ENCODE measurements at regions not wholly inside any gene's neighbourhood (a gene's known extent, or its start where the extent isn't known, plus 50 kb on each side); places are given as distances from the start of the nearest gene placed in this dataset.

GRCh38 chr6:84500726-84501125, 263.7 kb downstream of the TBX18 start:
- H3K4me3 ChIP-seq, result no peak overlapping the region
- no peak overlapping the region for H3K27ac ChIP-seq
- intact Hi-C loops (cut with DNase I; ENCODE audit: low total_unique reads) (no loop called here), in situ Hi-C loops (cut with MboI; ENCODE audit: low sequenced_read_pairs in 4 of 4) (no loop called here)
- no peaks in the 10 kb centered on the region for H3K9me3 ChIP-seq
- no peak for TF ChIP-seq POLR2A (IDR thresholded peaks at IDR 0.05)
- no peak for TF ChIP-seq CTCF (IDR thresholded peaks at IDR 0.05 in 4 of 5, conservative IDR thresholded peaks at IDR 0.05 in 1 of 5)
- H3K36me3 ChIP-seq, result no peaks in the 10 kb centered on the region
- H3K27me3 ChIP-seq, result no peaks in the 10 kb centered on the region
- ATAC-seq, result no peak
- no peak for DNase-seq
- H3K4me1 ChIP-seq, result no peaks in the 10 kb centered on the region

DNA sequence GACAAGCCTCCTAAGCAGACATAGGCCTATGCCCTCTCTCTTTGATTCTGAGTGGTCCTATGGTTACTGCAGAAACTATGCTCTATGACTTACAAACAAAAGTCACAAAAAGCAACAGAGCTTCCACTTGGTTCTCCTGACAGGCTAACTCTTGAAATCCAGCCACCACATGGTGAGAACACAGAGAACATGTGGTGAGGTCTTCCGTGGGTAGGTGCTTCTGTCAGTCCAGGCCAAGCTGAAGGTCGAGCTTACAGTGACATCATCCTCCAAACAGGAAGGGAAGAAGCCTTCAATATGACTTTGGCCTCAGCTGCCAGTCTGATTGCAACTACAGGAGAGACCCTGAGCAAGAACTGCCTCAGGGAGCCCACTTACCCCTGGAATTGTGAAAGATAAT, 265.5 kb downstream of the TBX18 start:
- ATAC-seq (no peak), DNase-seq (no peak)
- H3K9me3 ChIP-seq, result no peaks in the 10 kb centered on the region
- no peaks in the 10 kb centered on the region for H3K27me3 ChIP-seq
- TF ChIP-seq POLR2A (IDR thresholded peaks at IDR 0.05) (no peak), CTCF (IDR thresholded peaks at IDR 0.05 in 4 of 5, conservative IDR thresholded peaks at IDR 0.05 in 1 of 5) (no peak)
- H3K4me3 ChIP-seq, result no peak overlapping the region
- H3K4me1 ChIP-seq, result no peaks in the 10 kb centered on the region
- in situ Hi-C loops (cut with MboI; ENCODE audit: low sequenced_read_pairs in 4 of 4), result no loop called here
- intact Hi-C loops (cut with DNase I; ENCODE audit: low total_unique reads), result no loop called here
- H3K27ac ChIP-seq, result no peak overlapping the region
- H3K36me3 ChIP-seq, result no peaks in the 10 kb centered on the region

DNA sequence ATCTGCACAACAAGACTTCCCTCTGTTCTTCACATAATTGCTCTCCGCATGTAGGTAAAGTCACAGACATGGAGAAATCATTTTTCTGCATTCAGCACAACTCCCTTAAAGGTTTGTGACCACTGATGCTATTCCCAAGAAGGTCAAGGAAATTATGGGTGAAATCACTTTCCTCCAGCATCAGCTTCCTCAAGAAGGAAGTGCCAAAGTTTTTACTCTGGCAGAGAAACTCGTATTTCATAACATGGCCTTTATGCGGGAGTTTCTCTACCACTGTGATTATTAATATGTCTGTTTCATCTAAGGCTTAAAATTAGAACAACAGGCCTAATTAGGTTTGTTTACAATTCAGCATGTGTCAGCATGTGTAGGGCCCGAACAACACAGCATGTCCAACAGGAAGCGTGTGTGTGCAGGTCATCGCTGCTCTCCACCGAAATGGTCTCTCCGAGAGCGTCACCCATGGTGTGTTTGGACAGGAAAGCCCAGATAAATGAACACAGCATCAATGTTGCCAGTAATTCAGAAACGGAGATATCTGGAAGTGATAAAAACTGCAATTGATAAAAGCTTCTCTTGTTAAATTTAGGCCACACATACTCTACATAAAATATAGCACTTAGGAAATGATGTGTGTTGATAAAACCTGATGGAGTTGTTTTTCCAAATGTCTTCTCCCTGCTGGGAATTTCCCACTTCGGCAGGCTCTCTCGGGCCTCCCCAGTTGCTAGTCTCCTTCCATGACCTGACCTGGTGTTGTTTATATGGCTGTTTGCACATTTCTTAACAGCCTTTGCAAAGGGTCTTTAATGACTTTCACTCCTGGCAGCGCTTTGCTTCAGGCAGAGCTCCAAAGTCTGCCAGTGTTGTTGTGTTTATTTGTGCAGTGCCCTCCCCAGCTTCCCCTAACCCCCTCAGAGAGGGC, 265.1 kb upstream of the CEP162 start:
- no peaks in the 10 kb centered on the region for H3K4me1 ChIP-seq
- ATAC-seq (no peak), DNase-seq (no peak)
- intact Hi-C loops (cut with DNase I; ENCODE audit: low total_unique reads) (no loop called here), in situ Hi-C loops (cut with MboI; ENCODE audit: low sequenced_read_pairs in 4 of 4) (no loop called here)
- no peak overlapping the region for H3K4me3 ChIP-seq
- H3K27ac ChIP-seq, result no peak overlapping the region
- H3K27me3 ChIP-seq, result no peaks in the 10 kb centered on the region
- H3K36me3 ChIP-seq, result no peaks in the 10 kb centered on the region
- TF ChIP-seq CTCF (IDR thresholded peaks at IDR 0.05 in 4 of 5, conservative IDR thresholded peaks at IDR 0.05 in 1 of 5), result no peak
- no peak for TF ChIP-seq POLR2A (IDR thresholded peaks at IDR 0.05)
- no peaks in the 10 kb centered on the region for H3K9me3 ChIP-seq

DNA sequence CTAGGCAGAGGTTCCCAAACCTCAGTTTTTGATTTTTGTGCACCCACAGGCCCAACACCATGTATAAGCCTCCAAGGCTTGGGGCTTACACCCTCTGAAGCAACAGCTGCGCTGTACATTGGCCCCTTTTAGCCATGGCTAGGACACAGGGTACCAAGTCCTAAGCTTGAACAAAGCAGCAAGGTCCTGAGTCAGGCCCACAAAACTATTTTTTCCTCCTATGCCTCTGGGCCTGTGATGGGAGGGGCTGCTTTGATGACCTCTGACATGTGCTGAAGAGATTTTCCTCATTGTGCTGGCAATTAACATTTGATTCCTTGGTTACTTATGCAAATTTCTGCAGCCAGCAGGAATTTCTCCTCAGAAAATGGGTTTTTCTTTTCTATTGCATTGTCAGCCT, 262.2 kb upstream of the CEP162 start:
- ATAC-seq (no peak), DNase-seq (no peak)
- H3K4me1 ChIP-seq, result no peaks in the 10 kb centered on the region
- intact Hi-C loops (cut with DNase I; ENCODE audit: low total_unique reads), result loop anchor here (10.0 kb wide), 1 partner anchor 475 kb away; no protein-coding TSS in a partner anchor
- H3K36me3 ChIP-seq, result no peaks in the 10 kb centered on the region
- no peaks in the 10 kb centered on the region for H3K27me3 ChIP-seq
- no peak overlapping the region for H3K4me3 ChIP-seq
- H3K9me3 ChIP-seq, result no peaks in the 10 kb centered on the region
- TF ChIP-seq POLR2A (IDR thresholded peaks at IDR 0.05) (no peak), CTCF (IDR thresholded peaks at IDR 0.05 in 4 of 5, conservative IDR thresholded peaks at IDR 0.05 in 1 of 5) (no peak)
- H3K27ac ChIP-seq, result no peak overlapping the region
- in situ Hi-C loops (cut with MboI; ENCODE audit: low sequenced_read_pairs in 4 of 4), result no loop called here
